Kidney (tissue), 13 donors: ENCODE measurements at regions not wholly inside any gene's neighbourhood (a gene's known extent, or its start where the extent isn't known, plus 50 kb on each side); places are given as distances from the start of the nearest gene placed in this dataset.

Experiments used
- DNase-seq, 5 donors: peaks; one replicate each; pipeline ENCODE4 v3.0.0-alpha.2; 2013 to 2020
- FAIRE-seq: peaks from 2 replicates; lab custom pipeline; 2012; peaks lifted over from hg19 to GRCh38; lab: Jason Lieb, UNC
- H3K27ac ChIP-seq, 2 donors: one replicate each; pipeline ENCODE4 v1.7.0; 2013; ENCODE audit warnings: low read depth in 2 of 2, low read length in 2 of 2, inconsistent platforms in 1 of 2
- H3K27me3 ChIP-seq: one replicate; pipeline ENCODE4 v1.7.1; 2013; ENCODE audit warnings: low read length, inconsistent platforms; ENCODE audit not compliant: control insufficient read depth, insufficient read depth
- H3K36me3 ChIP-seq, 3 donors: one replicate each; pipeline versions ENCODE4 v1.7.0 to v1.7.1; 2013; ENCODE audit warnings: low read length in 3 of 3, control low read depth in 1 of 3, inconsistent platforms in 1 of 3; ENCODE audit not compliant: insufficient read depth in 3 of 3, control insufficient read depth in 2 of 3
- H3K4me1 ChIP-seq, 3 donors: one replicate each; pipeline versions ENCODE4 v1.7.0 to v1.7.1; 2013; ENCODE audit warnings: low read length in 3 of 3, inconsistent platforms in 1 of 3, low read depth in 1 of 3; ENCODE audit not compliant: control insufficient read depth in 2 of 3, insufficient read depth in 2 of 3
- H3K4me3 ChIP-seq, 3 donors: one replicate each; pipeline versions ENCODE4 v1.7.0 to v1.8.1; 2013; ENCODE audit warnings: low read length in 3 of 3, control low read depth in 1 of 3, inconsistent platforms in 1 of 3
- H3K9ac ChIP-seq, 3 donors: one replicate each; pipeline versions ENCODE4 v1.7.0 to v1.7.1; 2013; ENCODE audit warnings: low read length in 3 of 3, control low read depth in 1 of 3, inconsistent platforms in 1 of 3
- H3K9me3 ChIP-seq, 3 donors: one replicate each; pipeline versions ENCODE4 v1.7.0 to v1.7.1; 2013; ENCODE audit warnings: low read length in 3 of 3, control low read depth in 1 of 3, inconsistent platforms in 1 of 3; ENCODE audit not compliant: control insufficient read depth in 2 of 3, insufficient read depth in 1 of 3
- CTCF ChIP-seq: IDR thresholded peaks from 3 replicates; pipeline ENCODE4 v1.5.1; 2012; ENCODE audit warnings: mild to moderate bottlenecking, moderate library complexity, borderline replicate concordance; ENCODE audit not compliant: insufficient read depth; ENCODE audit errors: extremely low read depth
- intact Hi-C: fragments of 100-400 bp; cut with DNase I; formaldehyde crosslinking; loops from one replicate; pipeline ENCODE4 v1.11.1; 2022
- donor health status: control.
- donor health status: control.
- donor health status: control.
- donor health status: control.
- donor health status: control.
- donor health status: DM: yes; HTN: yes; CAD: no.
- donor health status: Normal renal cell carcinoma (clear cell type).

DNA sequence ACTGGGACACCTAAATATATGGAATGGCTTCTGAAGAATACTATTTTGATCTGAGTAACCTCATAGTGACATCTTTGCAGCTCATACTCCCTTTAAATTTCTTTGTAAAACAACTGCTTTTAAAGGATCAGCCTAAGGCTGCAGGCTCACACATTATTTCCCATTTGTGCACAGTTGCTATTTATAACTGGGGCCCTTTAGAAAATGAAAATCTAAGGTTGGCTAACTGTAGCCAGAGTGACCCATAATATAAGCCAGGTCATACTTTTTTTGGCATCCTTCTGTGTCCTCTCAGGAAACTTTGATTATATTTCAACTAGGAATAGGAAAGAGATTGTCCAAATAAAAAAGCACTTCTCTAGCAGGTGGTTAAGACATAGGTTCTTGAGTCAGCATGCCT is 123.6 kb upstream of the RASGEF1B start:
- H3K27me3 ChIP-seq = no peaks in the 10 kb centered on the region
- H3K4me1 ChIP-seq = no peaks in the 10 kb centered on the region
- no peak for TF ChIP-seq CTCF
- no peak for FAIRE-seq
- no peak overlapping the region for H3K27ac ChIP-seq
- H3K36me3 ChIP-seq = no peaks in the 10 kb centered on the region
- DNase-seq = no peak
- peaks cover 0 to 7% (median 0%) of the 10 kb centered on the region in 3 donors for H3K9me3 ChIP-seq
- no peak overlapping the region for H3K9ac ChIP-seq
- intact Hi-C loops = no loop called here
- no peak overlapping the region for H3K4me3 ChIP-seq

DNA sequence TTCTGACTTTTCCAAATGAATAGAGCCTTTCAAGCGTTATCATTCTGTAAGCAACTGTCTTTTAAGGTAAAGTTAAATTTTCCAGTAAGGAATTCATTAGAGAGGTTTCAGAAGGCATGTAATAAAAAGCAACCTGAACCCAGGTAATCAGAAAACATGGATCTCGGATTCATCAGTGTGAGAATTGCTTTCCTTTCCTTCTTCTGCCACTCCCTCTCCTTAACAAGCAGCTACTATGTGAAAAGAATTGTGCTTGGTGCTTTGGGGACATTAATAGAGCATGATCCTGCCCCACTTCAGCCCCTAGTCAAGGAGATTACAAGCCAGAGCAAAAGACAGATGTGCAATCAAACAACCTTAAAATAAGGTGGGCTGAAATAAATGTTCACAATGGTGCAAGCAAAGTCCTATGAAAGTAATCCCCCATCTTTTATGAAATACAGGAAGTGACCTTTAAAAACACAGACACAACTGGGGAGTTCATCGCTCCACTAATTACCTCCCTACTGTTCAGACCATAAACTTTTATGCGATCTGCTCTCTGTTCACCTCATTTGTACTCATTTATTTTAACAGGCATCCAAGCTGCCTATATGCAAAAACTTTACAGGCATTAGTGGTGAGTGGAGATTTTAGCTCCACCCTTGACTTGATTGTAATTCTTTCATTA is 122.9 kb upstream of the RASGEF1B start:
- peak in 3 of 5 donors; percentile 17 to 81 (median 74) for DNase-seq
- no peak overlapping the region for H3K4me3 ChIP-seq
- peaks cover 0 to 7% (median 0%) of the 10 kb centered on the region in 3 donors for H3K9me3 ChIP-seq
- TF ChIP-seq CTCF = no peak
- no peaks in the 10 kb centered on the region for H3K36me3 ChIP-seq
- FAIRE-seq = no peak
- H3K27ac ChIP-seq = no peak overlapping the region
- no peak overlapping the region for H3K9ac ChIP-seq
- H3K4me1 ChIP-seq = no peaks in the 10 kb centered on the region
- intact Hi-C loops = no loop called here
- no peaks in the 10 kb centered on the region for H3K27me3 ChIP-seq

GRCh38 chr4:81592701-81593100 is 121.0 kb upstream of the RASGEF1B start:
- H3K9ac ChIP-seq = no peak overlapping the region
- DNase-seq = no peak
- H3K36me3 ChIP-seq = no peaks in the 10 kb centered on the region
- no peaks in the 10 kb centered on the region for H3K4me1 ChIP-seq
- no peak overlapping the region for H3K4me3 ChIP-seq
- TF ChIP-seq CTCF = no peak
- H3K9me3 ChIP-seq = no peaks in the 10 kb centered on the region
- no peak overlapping the region for H3K27ac ChIP-seq
- H3K27me3 ChIP-seq = no peaks in the 10 kb centered on the region
- FAIRE-seq = no peak
- intact Hi-C loops = no loop called here

- Histone ChIP-seq H3K27me3 (no peaks in the 10 kb centered on the region), H3K27ac (no peak overlapping the region), H3K9me3 (no peaks in the 10 kb centered on the region), H3K4me3 (no peak overlapping the region), H3K36me3 (no peaks in the 10 kb centered on the region), H3K4me1 (no peaks in the 10 kb centered on the region), H3K9ac (no peak overlapping the region)
- intact Hi-C loops = no loop called here
- no peak for TF ChIP-seq CTCF
- DNase-seq (no peak), FAIRE-seq (no peak)
These were observed 118.9 kb upstream of the RASGEF1B start for GRCh38 chr4:81590596-81590995.
